HCT116 (cell line): ENCODE measurements at regions not wholly inside any gene's neighbourhood (a gene's known extent, or its start where the extent isn't known, plus 50 kb on each side); places are given as distances from the start of the nearest gene placed in this dataset.

Source experiments
- ATAC-seq: fragments of 200-7000 bp; cut with Tn5 transposase; 2 replicates; pipeline ENCODE4 v1.9.1; 2020; ENCODE audit warnings: mild to moderate bottlenecking, moderate library complexity
- BruUV-seq: library from RNA; stranded (reverse); fragments of 400-500 nt; replicated peaks from 2 replicates; lab custom pipeline; 2021; lab: Mats Ljungman, UMichigan
- CTCF ChIA-PET: fragments of 300-600 bp; sonication (Branson Sonifier 250); formaldehyde crosslinking; loops from one replicate; lab custom pipeline; 2021; ENCODE audit warnings: antibody characterized with exemption; lab: Charles Lee
- POLR2A ChIA-PET: fragments of 300-600, 350-600 bp; sonication (Branson Sonifier 250); formaldehyde crosslinking; loops from one replicate; lab custom pipeline; 2021; ENCODE audit warnings: antibody characterized with exemption; lab: Charles Lee
- RAD21 ChIA-PET, 2 experiments: fragments of 300-600 bp; sonication (Branson Sonifier 250); formaldehyde crosslinking; loops; one replicate each; lab custom pipeline; 2023; ENCODE audit warnings: low total read pairs in 2 of 2; ENCODE audit not compliant: uncharacterized antibody in 2 of 2, unreplicated experiment in 2 of 2, low non-redundant PET in 1 of 2; lab: Charles Lee
- DNase-seq: peaks from one replicate; pipeline ENCODE4 v3.0.0-alpha.2; 2010; ENCODE audit warnings: low read depth, low spot score
- H2AFZ ChIP-seq: fragments of 200-600 bp; shearing (Covaris generic), sonication (generic); 2 replicates; pipeline ENCODE4 v1.6.1; 2017; ENCODE audit warnings: low read depth, mixed run types, mixed read lengths, antibody characterized with exemption, low read length; ENCODE audit not compliant: poor library complexity, severe bottlenecking
- H3K27ac ChIP-seq: 2 replicates; pipeline ENCODE4 v1.5.1; 2012; ENCODE audit warnings: low read depth, low read length
- H3K27me3 ChIP-seq: fragments of 200-600 bp; sonication (generic); 2 replicates; pipeline ENCODE4 v1.6.1; 2016; ENCODE audit warnings: mixed run types, low read length, mixed read lengths; ENCODE audit not compliant: insufficient read depth
- H3K36me3 ChIP-seq, 2 experiments: fragments of 200-500 bp in 1 of 2; fragments of 200-600 bp in 1 of 2; sonication (Bioruptor generic) in 1 of 2; sonication (generic) in 1 of 2; 2 replicates each; pipeline versions ENCODE4 v1.5.1 to v1.6.1; 2014 to 2016; ENCODE audit warnings: low read length in 2 of 2, inconsistent platforms in 1 of 2, mixed read lengths in 1 of 2, mixed run types in 1 of 2; ENCODE audit not compliant: insufficient read depth in 2 of 2, control insufficient read depth in 1 of 2
- H3K4me1 ChIP-seq, 2 experiments: fragments of 200-600 bp in 1 of 2; sonication (generic) in 1 of 2; 2 replicates each; pipeline versions ENCODE4 v1.5.1 to v1.6.1; 2012 to 2017; ENCODE audit warnings: low read length in 2 of 2, inconsistent platforms in 1 of 2, mild to moderate bottlenecking in 1 of 2, mixed read lengths in 1 of 2, mixed run types in 1 of 2, moderate library complexity in 1 of 2; ENCODE audit not compliant: insufficient read depth in 2 of 2, control insufficient read depth in 1 of 2
- H3K4me2 ChIP-seq: fragments of 200-600 bp; sonication (generic); 2 replicates; pipeline ENCODE4 v1.6.1; 2017; ENCODE audit warnings: mixed run types, low read length, mixed read lengths
- H3K4me3 ChIP-seq, 2 experiments: fragments of 200-600 bp in 1 of 2; sonication (generic) in 1 of 2; replicated peaks in 1 of 2; 2 replicates each; pipeline ENCODE4 v1.5.1; 2011 to 2016; ENCODE audit warnings: low read length in 2 of 2, control low read depth in 1 of 2, low read depth in 1 of 2, mild to moderate bottlenecking in 1 of 2, mixed read lengths in 1 of 2, mixed run types in 1 of 2
- H3K79me2 ChIP-seq: fragments of 200-600 bp; sonication (generic); 2 replicates; pipeline ENCODE4 v1.6.1; 2017; ENCODE audit warnings: mild to moderate bottlenecking, mixed run types, low read length, moderate library complexity, mixed read lengths; ENCODE audit not compliant: insufficient read depth
- H3K9ac ChIP-seq: fragments of 200-600 bp; sonication (generic); 2 replicates; pipeline ENCODE4 v1.6.1; 2016; ENCODE audit warnings: low read length, mixed read lengths
- H3K9me2 ChIP-seq: fragments of 200-600 bp; sonication (generic), shearing (Covaris generic); 2 replicates; pipeline ENCODE4 v1.6.1; 2017; ENCODE audit warnings: mixed run types, mild to moderate bottlenecking, moderate library complexity; ENCODE audit not compliant: insufficient read depth
- H3K9me3 ChIP-seq, 2 experiments: fragments of 200-500 bp in 1 of 2; fragments of 200-600 bp in 1 of 2; sonication (Bioruptor generic) in 1 of 2; sonication (generic) in 1 of 2; 2 replicates each; pipeline ENCODE4 v1.6.1; 2014 to 2017; ENCODE audit warnings: low read length in 2 of 2, mixed read lengths in 2 of 2, inconsistent platforms in 1 of 2, low read depth in 1 of 2, mild to moderate bottlenecking in 1 of 2, mixed run types in 1 of 2, moderate library complexity in 1 of 2; ENCODE audit not compliant: control insufficient read depth in 1 of 2, insufficient read depth in 1 of 2
- H4K20me1 ChIP-seq: fragments of 200-600 bp; sonication (generic), shearing (Covaris generic); 2 replicates; pipeline ENCODE4 v1.6.1; 2017; ENCODE audit warnings: mixed run types, mild to moderate bottlenecking, moderate library complexity; ENCODE audit not compliant: insufficient read depth
- ATF3 ChIP-seq: IDR thresholded peaks from 2 replicates; pipeline ENCODE4 v1.6.1; 2012
- EGR1 ChIP-seq: IDR thresholded peaks from 2 replicates; pipeline ENCODE4 v1.6.1; 2012; ENCODE audit warnings: low read depth
- EZH2 ChIP-seq: fragments of 200-600 bp; sonication (generic); IDR thresholded peaks from 2 replicates; pipeline ENCODE4 v1.6.1; 2017; ENCODE audit warnings: antibody characterized with exemption, mixed run types
- EZH2phosphoT487 ChIP-seq: fragments of 200-600 bp; IDR thresholded peaks from 2 replicates; pipeline ENCODE4 v1.6.1; 2018; ENCODE audit warnings: antibody characterized with exemption, borderline replicate concordance
- FOSL1 ChIP-seq: IDR thresholded peaks from 2 replicates; pipeline ENCODE4 v1.6.1; 2012; ENCODE audit warnings: low read depth
- POLR2AphosphoS5 ChIP-seq: IDR thresholded peaks from 2 replicates; pipeline ENCODE4 v1.6.1; 2011; ENCODE audit warnings: mild to moderate bottlenecking, low read depth, low read length, moderate library complexity
- SIN3A ChIP-seq: IDR thresholded peaks from 2 replicates; pipeline ENCODE4 v1.6.1; 2012; ENCODE audit warnings: low read depth
- SP1 ChIP-seq: IDR thresholded peaks from 2 replicates; pipeline ENCODE4 v1.6.1; 2012; ENCODE audit warnings: low read depth
- SRF ChIP-seq: IDR thresholded peaks from 2 replicates; pipeline ENCODE4 v1.6.1; 2012; ENCODE audit warnings: low read depth
- TCF7L2 ChIP-seq: IDR thresholded peaks from 2 replicates; pipeline ENCODE4 v1.7.0; 2011; ENCODE audit warnings: borderline replicate concordance, inconsistent platforms; ENCODE audit not compliant: insufficient read depth, insufficient read length; ENCODE audit errors: extremely low read depth
- YY1 ChIP-seq: IDR thresholded peaks from 2 replicates; pipeline ENCODE4 v1.6.1; 2011; ENCODE audit warnings: low read length, low read depth, moderate library complexity, mild to moderate bottlenecking; ENCODE audit not compliant: insufficient replicate concordance; ENCODE audit errors: extremely low read depth
- ZFX ChIP-seq: fragments of 450-650 bp; IDR thresholded peaks from 2 replicates; pipeline ENCODE4 v1.6.1; 2017
- intact Hi-C: fragments of 100-400 bp; cut with micrococcal nuclease; formaldehyde crosslinking; loops from 2 replicates; pipeline ENCODE4 v1.10.0; 2022
- TF ChIP-seq, protein P1 (sequence below): IDR thresholded peaks from 2 replicates; pipeline ENCODE4 v1.6.1; 2012
- TF ChIP-seq, protein P2 (sequence below): IDR thresholded peaks from 2 replicates; pipeline ENCODE4 v1.6.1; 2012; ENCODE audit warnings: low read depth

GRCh38 chr5:163586531-163586956 is 81.1 kb downstream of the MAT2B start:
- H3K79me2 ChIP-seq, result no peaks in the 10 kb centered on the region
- no peak for DNase-seq
- no peak for ATAC-seq
- ChIA-PET POLR2A (no interaction called here), CTCF (no interaction called here)
- no peaks in the 10 kb centered on the region for H3K9me3 ChIP-seq
- no peaks in the 10 kb centered on the region for H4K20me1 ChIP-seq
- peaks cover 10% of the 10 kb centered on the region; the same call in 1 of the 2 replicates for H3K27me3 ChIP-seq
- no peak overlapping the region for H3K9ac ChIP-seq
- intact Hi-C loops, result no loop called here
- no TSS peak for BruUV-seq
- no peaks in the 10 kb centered on the region for H3K4me1 ChIP-seq
- H3K4me2 ChIP-seq, result no peak overlapping the region
- no peak for TF ChIP-seq ATF3
- TF ChIP-seq EGR1, result no peak
- no peak for TF ChIP-seq EZH2phosphoT487
- TF ChIP-seq TCF7L2, result no peak
- TF ChIP-seq SIN3A, result no peak
- TF ChIP-seq YY1, result no peak
- TF ChIP-seq SRF, result no peak
- no peak for TF ChIP-seq ZFX
- TF ChIP-seq POLR2AphosphoS5, result no peak
- no peak for TF ChIP-seq FOSL1
- TF ChIP-seq, protein P1, sequence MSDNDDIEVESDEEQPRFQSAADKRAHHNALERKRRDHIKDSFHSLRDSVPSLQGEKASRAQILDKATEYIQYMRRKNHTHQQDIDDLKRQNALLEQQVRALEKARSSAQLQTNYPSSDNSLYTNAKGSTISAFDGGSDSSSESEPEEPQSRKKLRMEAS, result no peak
- TF ChIP-seq SP1, result no peak
- TF ChIP-seq, protein P2, sequence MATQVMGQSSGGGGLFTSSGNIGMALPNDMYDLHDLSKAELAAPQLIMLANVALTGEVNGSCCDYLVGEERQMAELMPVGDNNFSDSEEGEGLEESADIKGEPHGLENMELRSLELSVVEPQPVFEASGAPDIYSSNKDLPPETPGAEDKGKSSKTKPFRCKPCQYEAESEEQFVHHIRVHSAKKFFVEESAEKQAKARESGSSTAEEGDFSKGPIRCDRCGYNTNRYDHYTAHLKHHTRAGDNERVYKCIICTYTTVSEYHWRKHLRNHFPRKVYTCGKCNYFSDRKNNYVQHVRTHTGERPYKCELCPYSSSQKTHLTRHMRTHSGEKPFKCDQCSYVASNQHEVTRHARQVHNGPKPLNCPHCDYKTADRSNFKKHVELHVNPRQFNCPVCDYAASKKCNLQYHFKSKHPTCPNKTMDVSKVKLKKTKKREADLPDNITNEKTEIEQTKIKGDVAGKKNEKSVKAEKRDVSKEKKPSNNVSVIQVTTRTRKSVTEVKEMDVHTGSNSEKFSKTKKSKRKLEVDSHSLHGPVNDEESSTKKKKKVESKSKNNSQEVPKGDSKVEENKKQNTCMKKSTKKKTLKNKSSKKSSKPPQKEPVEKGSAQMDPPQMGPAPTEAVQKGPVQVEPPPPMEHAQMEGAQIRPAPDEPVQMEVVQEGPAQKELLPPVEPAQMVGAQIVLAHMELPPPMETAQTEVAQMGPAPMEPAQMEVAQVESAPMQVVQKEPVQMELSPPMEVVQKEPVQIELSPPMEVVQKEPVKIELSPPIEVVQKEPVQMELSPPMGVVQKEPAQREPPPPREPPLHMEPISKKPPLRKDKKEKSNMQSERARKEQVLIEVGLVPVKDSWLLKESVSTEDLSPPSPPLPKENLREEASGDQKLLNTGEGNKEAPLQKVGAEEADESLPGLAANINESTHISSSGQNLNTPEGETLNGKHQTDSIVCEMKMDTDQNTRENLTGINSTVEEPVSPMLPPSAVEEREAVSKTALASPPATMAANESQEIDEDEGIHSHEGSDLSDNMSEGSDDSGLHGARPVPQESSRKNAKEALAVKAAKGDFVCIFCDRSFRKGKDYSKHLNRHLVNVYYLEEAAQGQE, result no peak
- no peak for TF ChIP-seq EZH2
- TF ChIP-seq, all 23 proteins: peak for 0
- H3K27ac ChIP-seq, result no peak overlapping the region
- H3K36me3 ChIP-seq, result no peaks in the 10 kb centered on the region
- H3K4me3 ChIP-seq, result no peak overlapping the region
- RAD21 ChIA-PET, result no interaction called here
- H2AFZ ChIP-seq, result no peak overlapping the region
- H3K9me2 ChIP-seq, result no peaks in the 10 kb centered on the region
